IMR-90 (cell line): ENCODE measurements at regions not wholly inside any gene's neighbourhood (a gene's known extent, or its start where the extent isn't known, plus 50 kb on each side); places are given as distances from the start of the nearest gene placed in this dataset.

ENCODE experiments used
- BHLHE40 ChIP-seq: fragments of 150-350 bp; IDR thresholded peaks from 2 replicates; pipeline ENCODE4 v1.6.1; 2016; ENCODE audit warnings: mild to moderate bottlenecking, low read depth, low read length
- CTCF ChIP-seq: conservative IDR thresholded peaks from 2 replicates; pipeline ENCODE4 v1.5.1; 2012; ENCODE audit warnings: mild to moderate bottlenecking, low read depth, low read length, improper control_type of control experiment
- ELK1 ChIP-seq: fragments of 150-350 bp; IDR thresholded peaks from 2 replicates; pipeline ENCODE4 v1.6.1; 2016; ENCODE audit warnings: low read depth, mild to moderate bottlenecking, low read length, moderate library complexity, borderline replicate concordance
- FOS ChIP-seq: fragments of 150-350 bp; IDR thresholded peaks from 2 replicates; pipeline ENCODE4 v1.6.1; 2016; ENCODE audit warnings: low read depth, low read length
- POLR2A ChIP-seq: IDR thresholded peaks from 2 replicates; pipeline ENCODE4 v1.6.1; 2012; ENCODE audit warnings: mild to moderate bottlenecking, low read depth, low read length
- RAD21 ChIP-seq: IDR thresholded peaks from 2 replicates; pipeline ENCODE4 v1.6.1; 2012; ENCODE audit warnings: low read length, improper control_type of control experiment
- RCOR1 ChIP-seq: IDR thresholded peaks from 2 replicates; pipeline ENCODE4 v1.6.1; 2012; ENCODE audit warnings: mild to moderate bottlenecking, low read length, improper control_type of control experiment; ENCODE audit not compliant: insufficient replicate concordance
- RFX5 ChIP-seq: IDR thresholded peaks from 2 replicates; pipeline ENCODE4 v1.8.0; 2012; ENCODE audit warnings: low read depth, mild to moderate bottlenecking, low read length, moderate library complexity
- SMC3 ChIP-seq: fragments of 150-350 bp; IDR thresholded peaks from 2 replicates; pipeline ENCODE4 v1.6.1; 2016; ENCODE audit warnings: low read depth, mild to moderate bottlenecking, antibody characterized with exemption, low read length, moderate library complexity
- USF2 ChIP-seq: fragments of 150-350 bp; IDR thresholded peaks from 2 replicates; pipeline ENCODE4 v1.6.1; 2017; ENCODE audit warnings: mild to moderate bottlenecking, antibody characterized with exemption, low read length, low read depth

- TF ChIP-seq RFX5 (no peak), CTCF (no peak), SMC3 (no peak), RCOR1 (no peak), RAD21 (no peak), USF2 (no peak), POLR2A (no peak), ELK1 (no peak), FOS (no peak), BHLHE40 (no peak)
Measured at GRCh38 chr1:60149251-60149650, 75.7 kb upstream of the C1orf87 start.
